B cell (primary cell): ENCODE measurements at regions not wholly inside any gene's neighbourhood (a gene's known extent, or its start where the extent isn't known, plus 50 kb on each side); places are given as distances from the start of the nearest gene placed in this dataset.
"Not testable (repeated sequence)": the region's sequence is repeated elsewhere in the genome, so short reads cannot be mapped to it uniquely, and the experiment has no call there.

Experiments
- ATAC-seq: fragments of 200-7000 bp; cut with Tn5 transposase; one replicate; pipeline ENCODE4 v1.10.0; 2021; ENCODE audit warnings: low read depth, mild to moderate bottlenecking, moderate number of reproducible peaks, moderate library complexity
- CTCF ChIA-PET: fragments of 350-600 bp; sonication (Branson Sonifier 250); formaldehyde crosslinking; loops from one replicate; lab custom pipeline; 2021; ENCODE audit warnings: antibody characterized with exemption, inconsistent platforms; lab: Charles Lee
- POLR2A ChIA-PET: fragments of 350-600 bp; sonication (Branson Sonifier 250); formaldehyde crosslinking; loops from one replicate; lab custom pipeline; 2021; ENCODE audit warnings: antibody characterized with exemption; lab: Charles Lee
- DNase-seq: peaks from one replicate; pipeline ENCODE4 v3.0.0; 2013
- H2AFZ ChIP-seq: 2 replicates; pipeline ENCODE4 v1.6.1; 2012; ENCODE audit warnings: mild to moderate bottlenecking, low read depth, low read length; ENCODE audit not compliant: insufficient read depth, poor library complexity, severe bottlenecking
- H3K27ac ChIP-seq, 2 donors: 1 replicate in 1 of 2; 2 replicates in 1 of 2; pipeline ENCODE4 v1.5.1; 2012 to 2013; ENCODE audit warnings: low read length in 2 of 2, mild to moderate bottlenecking in 2 of 2, moderate library complexity in 1 of 2
- H3K27me3 ChIP-seq, 4 experiments: fragments of 200-600 bp in 1 of 4; sonication (generic) in 1 of 4; replicated peaks in 1 of 4; 1 replicate in 2 of 4; 2 replicates in 2 of 4; pipeline versions ENCODE4 v1.6.1 to v1.7.0; 2013 to 2016; ENCODE audit warnings: low read length in 3 of 4, mild to moderate bottlenecking in 2 of 4, mixed read lengths in 1 of 4, moderate library complexity in 1 of 4; ENCODE audit not compliant: insufficient read depth in 4 of 4, control insufficient read depth in 3 of 4; ENCODE audit errors: control extremely low read depth in 1 of 4
- H3K36me3 ChIP-seq, 2 experiments: replicated peaks in 1 of 2; 1 replicate in 1 of 2; 2 replicates in 1 of 2; pipeline versions ENCODE4 v1.6.1 to v1.7.1; 2013; ENCODE audit warnings: low read length in 1 of 2; ENCODE audit not compliant: insufficient read depth in 2 of 2, control insufficient read depth in 1 of 2; ENCODE audit errors: control extremely low read depth in 1 of 2, extremely low read depth in 1 of 2
- H3K4me1 ChIP-seq, 2 donors: fragments of 200-600 bp in 1 of 2; sonication (generic) in 1 of 2; 1 replicate in 1 of 2; 2 replicates in 1 of 2; pipeline versions ENCODE4 v1.5.1 to v1.6.1; 2013 to 2017; ENCODE audit warnings: low read length in 2 of 2; ENCODE audit not compliant: control insufficient read depth in 2 of 2, insufficient read depth in 2 of 2
- H3K4me2 ChIP-seq: replicated peaks from 2 replicates; pipeline ENCODE3; 2012; ENCODE audit warnings: mild to moderate bottlenecking, low read depth, low read length; ENCODE audit not compliant: poor library complexity, severe bottlenecking
- H3K4me3 ChIP-seq, 5 experiments: fragments of 200-600 bp in 1 of 5; sonication (generic) in 1 of 5; 1 replicate in 3 of 5; 2 replicates in 2 of 5; pipeline versions ENCODE4 v1.5.1 to v1.7.0; 2011 to 2016; ENCODE audit warnings: low read length in 4 of 5, mild to moderate bottlenecking in 4 of 5, low read depth in 2 of 5, control low read depth in 1 of 5, moderate library complexity in 1 of 5; ENCODE audit not compliant: insufficient read depth in 1 of 5; ENCODE audit errors: control extremely low read depth in 1 of 5, extremely low read depth in 1 of 5
- H3K79me2 ChIP-seq: fragments of 200-600 bp; sonication (generic); one replicate; pipeline ENCODE4 v1.6.0; 2016; ENCODE audit warnings: low read length; ENCODE audit not compliant: control insufficient read depth, insufficient read depth
- H3K9ac ChIP-seq: fragments of 200-600 bp; sonication (generic); 2 replicates; pipeline ENCODE4 v1.6.1; 2017; ENCODE audit warnings: mild to moderate bottlenecking, low read length, moderate library complexity
- H3K9me3 ChIP-seq, 3 donors: one replicate each; pipeline versions ENCODE4 v1.6.1 to v1.7.1; 2013; ENCODE audit warnings: low read length in 2 of 3; ENCODE audit not compliant: control insufficient read depth in 2 of 3, insufficient read depth in 1 of 3; ENCODE audit errors: control extremely low read depth in 1 of 3
- H4K20me1 ChIP-seq: 2 replicates; pipeline ENCODE4 v1.6.0; 2012; ENCODE audit warnings: mild to moderate bottlenecking, low read length; ENCODE audit not compliant: insufficient read depth, control insufficient read depth, poor library complexity, severe bottlenecking
- H3K27ac Mint-ChIP-seq: one replicate; pipeline ENCODE4 v1.8.0; 2021; ENCODE audit warnings: mixed read lengths
- H3K27me3 Mint-ChIP-seq: one replicate; pipeline ENCODE4 v1.8.0; 2021; ENCODE audit warnings: mixed read lengths
- H3K4me1 Mint-ChIP-seq: one replicate; pipeline ENCODE4 v1.8.0; 2021; ENCODE audit warnings: mixed read lengths
- H3K4me3 Mint-ChIP-seq: one replicate; pipeline ENCODE4 v1.8.0; 2021; ENCODE audit warnings: mixed read lengths
- H3K9me3 Mint-ChIP-seq: one replicate; pipeline ENCODE4 v1.8.0; 2022; ENCODE audit warnings: mixed read lengths; ENCODE audit not compliant: insufficient read depth
- EZH2 ChIP-seq: IDR thresholded peaks from 2 replicates; pipeline ENCODE4 v1.6.1; 2012; ENCODE audit warnings: borderline replicate concordance, low read depth, mild to moderate bottlenecking, moderate library complexity, low read length; ENCODE audit not compliant: insufficient read depth, poor library complexity, severe bottlenecking
- WGBS: methylation state at CpG from one replicate; pipeline ENCODE4 v1.1.5; 2013; ENCODE audit warnings: missing lambda C conversion rate; ENCODE audit not compliant: insufficient coverage; 5-methylcytosine and 5-hydroxymethylcytosine counted together
- intact Hi-C: fragments of 100-400 bp; cut with micrococcal nuclease; formaldehyde crosslinking; loops from one replicate; pipeline ENCODE4 v1.10.0; 2022
- TF ChIP-seq, protein P1 (sequence below): fragments of 200-600 bp; IDR thresholded peaks from one replicate; pipeline ENCODE4 v1.8.0; 2022; ENCODE audit warnings: antibody characterized with exemption, mild to moderate bottlenecking

DNA sequence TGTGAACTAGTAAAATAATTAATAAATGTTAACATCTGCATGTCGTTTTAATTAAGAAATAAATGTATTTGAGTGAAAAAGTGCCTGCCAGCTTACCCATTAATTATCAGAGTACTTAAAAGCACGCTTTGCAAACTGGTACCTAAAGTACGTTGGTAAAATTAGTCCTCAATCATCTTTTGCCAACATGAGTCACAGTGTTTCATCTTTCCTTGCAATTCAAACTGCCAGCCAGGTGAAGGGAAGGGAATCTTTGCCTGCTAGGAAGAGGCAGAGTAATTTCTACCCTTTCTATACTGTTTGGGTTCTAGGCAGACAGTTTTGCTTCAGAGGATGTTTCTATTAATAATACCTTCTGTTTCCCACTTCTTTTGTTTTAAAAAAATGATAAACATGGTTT is 57.2 kb upstream of the CNIH3 start:
- H3K27ac Mint-ChIP-seq: no peak overlapping the region
- POLR2A ChIA-PET: no interaction called here
- H3K9me3 Mint-ChIP-seq: no peaks in the 10 kb centered on the region
- no peak for DNase-seq
- H3K4me1 Mint-ChIP-seq: no peaks in the 10 kb centered on the region
- no peaks in the 10 kb centered on the region for H4K20me1 ChIP-seq
- intact Hi-C loops: no loop called here
- peaks cover 0 to 3% (median 0%) of the 10 kb centered on the region in 3 donors for H3K9me3 ChIP-seq
- H3K4me3 Mint-ChIP-seq: no peak overlapping the region
- H3K27ac ChIP-seq: no peak overlapping the region
- H3K9ac ChIP-seq: no peak overlapping the region
- H3K4me3 ChIP-seq: no peak overlapping the region
- TF ChIP-seq, protein P1, sequence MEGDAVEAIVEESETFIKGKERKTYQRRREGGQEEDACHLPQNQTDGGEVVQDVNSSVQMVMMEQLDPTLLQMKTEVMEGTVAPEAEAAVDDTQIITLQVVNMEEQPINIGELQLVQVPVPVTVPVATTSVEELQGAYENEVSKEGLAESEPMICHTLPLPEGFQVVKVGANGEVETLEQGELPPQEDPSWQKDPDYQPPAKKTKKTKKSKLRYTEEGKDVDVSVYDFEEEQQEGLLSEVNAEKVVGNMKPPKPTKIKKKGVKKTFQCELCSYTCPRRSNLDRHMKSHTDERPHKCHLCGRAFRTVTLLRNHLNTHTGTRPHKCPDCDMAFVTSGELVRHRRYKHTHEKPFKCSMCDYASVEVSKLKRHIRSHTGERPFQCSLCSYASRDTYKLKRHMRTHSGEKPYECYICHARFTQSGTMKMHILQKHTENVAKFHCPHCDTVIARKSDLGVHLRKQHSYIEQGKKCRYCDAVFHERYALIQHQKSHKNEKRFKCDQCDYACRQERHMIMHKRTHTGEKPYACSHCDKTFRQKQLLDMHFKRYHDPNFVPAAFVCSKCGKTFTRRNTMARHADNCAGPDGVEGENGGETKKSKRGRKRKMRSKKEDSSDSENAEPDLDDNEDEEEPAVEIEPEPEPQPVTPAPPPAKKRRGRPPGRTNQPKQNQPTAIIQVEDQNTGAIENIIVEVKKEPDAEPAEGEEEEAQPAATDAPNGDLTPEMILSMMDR: no peak
- H3K36me3 ChIP-seq: no peaks in the 10 kb centered on the region
- no peak for ATAC-seq
- no peaks in the 10 kb centered on the region for H3K4me1 ChIP-seq
- CTCF ChIA-PET: no interaction called here
- H3K4me2 ChIP-seq: no peak overlapping the region
- WGBS: no CpG with 5 or more reads among the region's 3 CpGs
- H3K27me3 ChIP-seq: no peaks in the 10 kb centered on the region
- H2AFZ ChIP-seq: no peak overlapping the region
- peaks cover 3% of the 10 kb centered on the region for H3K27me3 Mint-ChIP-seq
- H3K79me2 ChIP-seq: no peaks in the 10 kb centered on the region

DNA sequence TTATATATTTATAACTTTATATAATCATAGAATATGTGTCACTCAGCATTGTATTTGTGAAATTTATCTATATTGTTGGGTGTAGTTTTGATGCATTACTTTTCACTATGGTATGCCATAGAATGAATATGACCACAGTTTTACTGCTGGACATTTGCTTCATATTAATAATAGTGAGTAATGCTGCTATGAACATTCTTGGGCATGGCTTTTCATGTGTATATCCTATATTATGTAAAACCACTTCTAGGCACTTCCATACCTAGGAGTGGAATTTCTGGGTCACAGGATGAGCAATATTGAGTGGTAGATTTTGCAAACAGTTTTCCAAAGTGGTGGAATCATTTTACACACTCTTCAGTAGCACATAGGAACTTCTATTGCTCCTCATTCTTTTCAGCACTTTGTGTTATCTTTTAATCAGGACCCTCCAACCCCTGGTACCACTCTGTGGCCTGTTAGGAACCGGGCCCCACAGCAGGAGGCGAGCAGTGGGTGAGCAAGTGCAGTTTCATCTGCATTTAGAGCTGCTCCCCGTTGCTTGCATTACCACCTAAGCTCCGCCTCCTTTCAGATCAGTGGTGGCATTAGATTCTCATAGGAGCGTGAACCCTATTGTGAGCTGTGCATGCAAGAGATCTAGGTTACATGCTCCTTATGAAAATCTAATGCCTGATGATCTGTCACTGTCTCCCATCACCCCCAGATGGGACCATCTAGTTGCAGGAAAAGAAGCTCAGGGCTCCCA is 56.0 kb upstream of the CNIH3 start:
- Histone ChIP-seq H3K9ac (no peak overlapping the region), H3K4me1 (no peaks in the 10 kb centered on the region), H3K4me3 (no peak overlapping the region), H2AFZ (no peak overlapping the region), H3K36me3 (no peaks in the 10 kb centered on the region), H3K27me3 (no peaks in the 10 kb centered on the region), H3K79me2 (no peaks in the 10 kb centered on the region), H3K27ac (no peak overlapping the region), H4K20me1 (no peaks in the 10 kb centered on the region), H3K4me2 (no peak overlapping the region), H3K9me3 (peaks cover 0 to 3% (median 0%) of the 10 kb centered on the region in 3 donors)
- Mint-ChIP-seq H3K4me1 (no peaks in the 10 kb centered on the region), H3K27ac (no peak overlapping the region), H3K4me3 (no peak overlapping the region), H3K27me3 (no peaks in the 10 kb centered on the region), H3K9me3 (no peaks in the 10 kb centered on the region)
- intact Hi-C loops: no loop called here
- POLR2A ChIA-PET: no interaction called here
- ATAC-seq (no peak), DNase-seq (no peak)
- WGBS: 90% methylated on average over 4 of the region's 5 CpGs
- CTCF ChIA-PET: no interaction called here
- TF ChIP-seq EZH2: no peak
- TF ChIP-seq, protein P1: no peak

DNA sequence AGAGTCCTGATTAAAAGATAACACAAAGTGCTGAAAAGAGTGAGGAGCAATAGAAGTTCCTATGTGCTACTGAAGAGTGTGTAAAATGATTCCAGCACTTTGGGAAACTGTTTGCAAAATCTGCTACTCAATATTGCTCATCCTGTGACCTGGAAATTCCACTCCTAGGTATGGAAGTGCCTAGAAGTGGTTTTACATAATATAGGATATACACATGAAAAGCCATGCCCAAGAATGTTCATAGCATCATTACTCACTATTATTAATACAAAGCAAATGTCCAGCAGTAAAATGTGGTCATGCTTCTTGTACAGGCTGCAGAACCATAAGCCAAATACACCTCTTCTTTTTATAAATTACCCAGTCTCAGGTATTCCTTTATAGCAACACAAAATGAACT is 53.2 kb upstream of the CNIH3 start:
- H3K4me3 ChIP-seq, intact Hi-C loops, H3K27ac ChIP-seq, H3K9me3 ChIP-seq, H3K27me3 Mint-ChIP-seq, H2AFZ ChIP-seq, H3K9me3 Mint-ChIP-seq, H3K27me3 ChIP-seq, H3K4me1 Mint-ChIP-seq, H3K4me3 Mint-ChIP-seq, H3K4me2 ChIP-seq, H3K79me2 ChIP-seq, H3K4me1 ChIP-seq, ATAC-seq, H3K36me3 ChIP-seq, CTCF ChIA-PET, DNase-seq, H3K27ac Mint-ChIP-seq, H3K9ac ChIP-seq, POLR2A ChIA-PET, H4K20me1 ChIP-seq: not testable (repeated sequence)
